NT2/D1 (cell line): ENCODE measurements at regions not wholly inside any gene's neighbourhood (a gene's known extent, or its start where the extent isn't known, plus 50 kb on each side); places are given as distances from the start of the nearest gene placed in this dataset.

Source experiments
- YY1 ChIP-seq: IDR thresholded peaks from 2 replicates; pipeline ENCODE4 v1.6.1; 2011; ENCODE audit not compliant: insufficient read length, insufficient read depth
- ZNF274 ChIP-seq: IDR thresholded peaks from 2 replicates; pipeline ENCODE4 v1.6.1; 2011; ENCODE audit warnings: mild to moderate bottlenecking, low read depth, low read length

- no peak for TF ChIP-seq ZNF274
- TF ChIP-seq YY1, result no peak
Measured at GRCh38 chr11:109132539-109132938, 289.5 kb upstream of the C11orf87 start.
